IPS-NIHi11 (cell line): ENCODE measurements at regions not wholly inside any gene's neighbourhood (a gene's known extent, or its start where the extent isn't known, plus 50 kb on each side); places are given as distances from the start of the nearest gene placed in this dataset.
"Not testable (repeated sequence)": the region's sequence is repeated elsewhere in the genome, so short reads cannot be mapped to it uniquely, and the experiment has no call there.

Experiments
- DNase-seq: peaks from one replicate; pipeline ENCODE4 v3.0.0; 2012; ENCODE audit warnings: mixed read lengths, low spot score

DNA sequence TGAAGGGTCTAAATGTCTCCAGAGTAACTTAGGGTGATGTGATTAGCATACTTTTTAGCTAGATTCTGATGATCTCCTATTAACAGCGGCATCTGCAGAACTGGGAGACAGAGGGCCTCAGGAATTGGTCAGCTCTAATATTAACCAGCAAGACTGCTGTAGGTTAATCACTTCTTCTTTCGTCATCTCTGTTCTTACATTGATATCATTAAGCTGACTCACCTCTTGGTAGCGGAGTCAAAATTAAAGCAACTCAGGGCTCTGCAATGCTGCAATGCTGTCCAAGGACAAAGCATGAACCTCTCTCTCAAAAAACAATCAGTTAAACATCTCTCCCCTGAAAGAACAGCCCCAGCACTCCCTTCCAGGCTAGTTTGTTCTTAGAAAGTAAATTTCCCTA is 57.5 kb upstream of the TRA2B start:
- DNase-seq: no peak

DNA sequence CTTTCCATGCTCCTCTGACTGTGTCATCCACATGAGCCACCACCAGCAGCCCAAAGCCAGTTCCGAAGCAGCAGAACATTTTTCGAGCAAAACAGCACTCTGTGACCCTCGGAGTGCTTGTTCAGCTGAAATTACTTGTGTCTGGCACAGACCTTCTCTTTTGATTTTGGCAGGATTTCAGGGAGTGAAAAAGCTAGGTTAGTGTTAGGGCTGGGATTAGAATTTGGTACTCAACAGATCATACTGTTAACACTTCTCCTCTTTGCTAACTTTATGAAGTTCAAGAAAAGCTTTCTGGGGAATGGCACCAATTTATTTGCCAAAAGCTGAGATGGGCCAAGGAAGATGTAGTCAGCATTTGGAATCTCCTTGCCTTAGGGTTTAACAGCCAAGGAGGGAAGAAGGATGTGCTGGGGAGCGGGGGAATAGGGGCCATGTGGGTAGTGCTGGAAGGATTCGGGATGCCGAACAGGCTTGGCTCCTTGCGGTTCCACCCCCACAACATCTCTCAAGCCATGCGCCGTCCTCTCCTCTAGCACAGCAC is 55.1 kb upstream of the TRA2B start:
- no peak for DNase-seq

DNA sequence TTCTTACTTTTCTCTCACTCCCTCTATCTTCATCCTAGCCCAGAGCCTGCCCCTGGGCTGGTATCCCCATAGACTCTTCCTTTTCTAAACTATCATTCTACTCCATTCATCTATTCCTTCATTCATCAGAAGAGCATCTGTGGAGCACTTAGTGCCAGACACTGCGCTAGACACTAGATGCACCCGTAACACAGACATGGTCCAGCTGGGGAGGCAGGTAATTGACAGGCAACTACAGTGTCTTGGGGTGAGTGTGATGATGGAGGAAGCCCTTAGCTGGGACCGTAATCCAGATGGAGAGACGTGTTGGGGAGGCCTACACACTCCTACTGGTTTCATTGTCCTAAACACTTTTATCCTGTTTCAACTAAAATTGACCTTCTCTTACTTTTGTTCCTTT is 53.2 kb upstream of the TRA2B start:
- not testable (repeated sequence) for DNase-seq

- no peak for DNase-seq
These were observed 51.7 kb upstream of the TRA2B start for GRCh38 chr3:185989511-185989910.

DNA sequence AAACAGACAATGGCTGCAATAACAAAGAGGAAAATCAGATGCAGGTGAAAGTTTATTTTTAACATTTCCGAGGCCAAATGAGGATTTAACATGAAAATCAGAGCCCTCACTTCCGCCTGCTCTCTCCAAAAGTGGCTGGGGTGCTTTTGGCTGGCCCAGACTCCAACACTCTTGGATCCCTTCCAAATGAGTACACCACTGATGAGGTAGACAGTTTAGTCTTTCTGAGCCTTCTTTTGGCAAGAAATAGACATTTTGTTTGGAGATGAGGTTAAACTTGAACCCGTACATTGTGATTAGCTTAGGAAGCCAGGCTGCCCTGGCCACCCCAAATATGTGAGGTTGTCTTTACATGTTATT is 51.0 kb upstream of the TRA2B start:
- DNase-seq: no peak

- peak; percentile 37 for DNase-seq
These were observed 50.4 kb upstream of the TRA2B start for GRCh38 chr3:185988080-185988815.
